ENCODE measurements at regions not wholly inside any gene's neighbourhood (a gene's known extent, or its start where the extent isn't known, plus 50 kb on each side); places are given as distances from the start of the nearest gene placed in this dataset.

DNA sequence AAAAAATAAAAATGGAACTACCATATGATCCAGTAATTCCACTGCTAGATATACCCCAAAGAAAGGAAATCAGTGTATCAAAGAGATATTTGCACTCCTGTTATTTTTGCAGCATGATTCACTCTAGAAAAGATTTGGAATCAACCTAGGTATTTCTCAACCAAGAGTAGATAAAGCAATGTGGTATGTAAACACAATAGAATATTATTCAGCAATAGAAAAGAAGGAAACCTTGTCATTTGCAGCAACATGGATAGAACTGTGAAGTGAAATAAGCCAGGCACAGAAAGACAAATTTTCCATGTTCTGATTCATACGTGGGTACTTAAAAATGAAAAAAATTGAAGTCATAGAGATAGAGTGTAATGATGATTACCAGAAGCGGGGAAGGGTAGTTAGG, 362.3 kb upstream of the EPHA5 start:
- no peaks in the 10 kb centered on the region for H3K9me3 ChIP-seq (ENCODE audit: low read length)
- no peak overlapping the region for H3K9ac ChIP-seq (ENCODE audit: insufficient read depth, low read depth, low read length)
- ChIA-PET POLR2A (no interaction called here), CTCF (ENCODE audit: low intra/inter-chr PET ratio, low total read pairs) (no interaction called here)
- no peaks in the 10 kb centered on the region for H3K27me3 ChIP-seq (ENCODE audit: control insufficient read depth in 1 of 2, insufficient read depth in 2 of 2, low read length in 2 of 2)
- H3K79me2 ChIP-seq (ENCODE audit: insufficient read depth, low read length): no peaks in the 10 kb centered on the region
- no peaks in the 10 kb centered on the region for H3K36me3 ChIP-seq (replicated peaks in 1 of 2; ENCODE audit: control insufficient read depth in 1 of 2, insufficient read depth in 2 of 2, low read length in 2 of 2)
- BruUV-seq (replicated peaks): no TSS peak
- FAIRE-seq (no peak), ATAC-seq (no peak), DNase-seq (ENCODE audit: low spot score) (no peak)
- no peak overlapping the region for H3K27ac ChIP-seq (ENCODE audit: extremely low read length, insufficient read depth, low read length)
- H3K4me2 ChIP-seq (ENCODE audit: low read depth, low read length): no peak overlapping the region
- H4K20me1 ChIP-seq (ENCODE audit: insufficient read depth, low read length): no peaks in the 10 kb centered on the region
- in situ Hi-C loops (cut with HindIII; ENCODE audit: extremely low pct_ligation_motif_present, low pct_unique_long_range_greater_than_20kb): no loop called here
- H3K4me3 ChIP-seq (replicated peaks in 1 of 3; ENCODE audit: insufficient read depth in 1 of 3, low read depth in 2 of 3, low read length in 3 of 3): no peak overlapping the region
- intact Hi-C loops (cut with micrococcal nuclease; ENCODE audit: unreplicated experiment): no loop called here
- TF ChIP-seq MTA3 (CRISPR knock-in tag; IDR thresholded peaks at IDR 0.05) (no peak), SETDB1 (CRISPR knock-in tag; IDR thresholded peaks at IDR 0.05; ENCODE audit: borderline replicate concordance) (no peak), ADNP (CRISPR knock-in tag; IDR thresholded peaks at IDR 0.05) (no peak), ZNF329 (CRISPR knock-in tag; IDR thresholded peaks at IDR 0.05; ENCODE audit: low read depth) (no peak)
- WGBS (ENCODE audit: low lambda C conversion rate): 62% methylated on average over 2 of the region's 2 CpGs
- no peak overlapping the region for H2AFZ ChIP-seq (ENCODE audit: low read length)
- no peaks in the 10 kb centered on the region for H3K4me1 ChIP-seq (ENCODE audit: insufficient read depth, low read length)

DNA sequence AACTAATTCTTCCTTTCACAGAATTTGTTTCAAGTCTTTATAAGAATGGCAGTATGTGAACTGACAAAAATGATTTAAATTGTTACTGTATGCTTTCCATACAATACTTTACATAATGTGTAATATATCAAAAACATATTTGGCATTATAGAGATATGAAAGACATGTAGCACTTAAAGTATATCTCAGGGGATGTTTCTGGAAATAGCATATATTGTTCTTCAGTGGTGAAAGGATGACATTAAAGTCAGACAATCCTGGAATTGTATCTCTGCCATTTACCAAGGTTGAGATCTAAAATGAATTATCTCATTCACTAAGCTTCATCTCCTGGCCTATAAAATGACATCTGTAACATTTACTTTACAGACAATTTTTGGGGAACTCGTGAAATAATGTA, 358.4 kb upstream of the EPHA5 start:
- 45% methylated on average over 1 of the region's 1 CpG for WGBS (ENCODE audit: low lambda C conversion rate)
- in situ Hi-C loops (cut with HindIII; ENCODE audit: extremely low pct_ligation_motif_present, low pct_unique_long_range_greater_than_20kb) (no loop called here), intact Hi-C loops (cut with micrococcal nuclease; ENCODE audit: unreplicated experiment) (no loop called here)
- POLR2A ChIA-PET: no interaction called here
- no peaks in the 10 kb centered on the region for H3K4me1 ChIP-seq (ENCODE audit: insufficient read depth, low read length)
- no peaks in the 10 kb centered on the region for H3K27me3 ChIP-seq (ENCODE audit: control insufficient read depth in 1 of 2, insufficient read depth in 2 of 2, low read length in 2 of 2)
- H2AFZ ChIP-seq (ENCODE audit: low read length): no peak overlapping the region
- H3K36me3 ChIP-seq (replicated peaks in 1 of 2; ENCODE audit: control insufficient read depth in 1 of 2, insufficient read depth in 2 of 2, low read length in 2 of 2): no peaks in the 10 kb centered on the region
- TF ChIP-seq GABPB1 (CRISPR knock-in tag; IDR thresholded peaks at IDR 0.05) (no peak), FOXJ3 (CRISPR knock-in tag; IDR thresholded peaks at IDR 0.05; ENCODE audit: borderline replicate concordance) (no peak)
- H3K4me2 ChIP-seq (ENCODE audit: low read depth, low read length): no peak overlapping the region
- H3K79me2 ChIP-seq (ENCODE audit: insufficient read depth, low read length): no peaks in the 10 kb centered on the region
- no peak overlapping the region for H3K4me3 ChIP-seq (replicated peaks in 1 of 3; ENCODE audit: insufficient read depth in 1 of 3, low read depth in 2 of 3, low read length in 3 of 3)
- H4K20me1 ChIP-seq (ENCODE audit: insufficient read depth, low read length): no peaks in the 10 kb centered on the region
- no TSS peak for BruUV-seq (replicated peaks)
- CTCF ChIA-PET (ENCODE audit: low intra/inter-chr PET ratio, low total read pairs): no interaction called here
- ATAC-seq (no peak), FAIRE-seq (no peak), DNase-seq (ENCODE audit: low spot score) (no peak)
- no peaks in the 10 kb centered on the region for H3K9me3 ChIP-seq (ENCODE audit: low read length)
- no peak overlapping the region for H3K27ac ChIP-seq (ENCODE audit: extremely low read length, insufficient read depth, low read length)
- H3K9ac ChIP-seq (ENCODE audit: insufficient read depth, low read depth, low read length): no peak overlapping the region

Data from HepG2 (cell line).